Fibroblast of lung (primary cell): ENCODE measurements at regions not wholly inside any gene's neighbourhood (a gene's known extent, or its start where the extent isn't known, plus 50 kb on each side); places are given as distances from the start of the nearest gene placed in this dataset.

Experiments
- CTCF ChIP-seq, 2 donors: IDR thresholded peaks in 1 of 2; conservative IDR thresholded peaks in 1 of 2; 1 replicate in 1 of 2; 2 replicates in 1 of 2; pipeline ENCODE4 v1.5.1; 2011 to 2012; ENCODE audit warnings: low read length in 2 of 2, control low read depth in 1 of 2, inconsistent platforms in 1 of 2, low read depth in 1 of 2, mild to moderate bottlenecking in 1 of 2
- EZH2 ChIP-seq: IDR thresholded peaks from 2 replicates; pipeline ENCODE4 v1.5.1; 2012; ENCODE audit warnings: low read length, control low read depth, mild to moderate bottlenecking; ENCODE audit errors: missing control alignments

- no peak for TF ChIP-seq CTCF (conservative IDR thresholded peaks at IDR 0.05 in 1 of 2, IDR thresholded peaks at IDR 0.05 in 1 of 2; ENCODE audit: low read depth in 1 of 2, low read length in 2 of 2)
- TF ChIP-seq EZH2: no peak
Measured at GRCh38 chr2:8495189-8495989, 186.5 kb upstream of the ID2 start.
